Kidney (tissue), 13 donors: ENCODE measurements at regions not wholly inside any gene's neighbourhood (a gene's known extent, or its start where the extent isn't known, plus 50 kb on each side); places are given as distances from the start of the nearest gene placed in this dataset.

Experiments
- DNase-seq, 5 donors: peaks; one replicate each; pipeline ENCODE4 v3.0.0-alpha.2; 2013 to 2020
- FAIRE-seq: peaks from 2 replicates; lab custom pipeline; 2012; peaks lifted over from hg19 to GRCh38; lab: Jason Lieb, UNC
- H3K27ac ChIP-seq, 2 donors: one replicate each; pipeline ENCODE4 v1.7.0; 2013; ENCODE audit warnings: low read depth in 2 of 2, low read length in 2 of 2, inconsistent platforms in 1 of 2
- H3K27me3 ChIP-seq: one replicate; pipeline ENCODE4 v1.7.1; 2013; ENCODE audit warnings: low read length, inconsistent platforms; ENCODE audit not compliant: control insufficient read depth, insufficient read depth
- H3K36me3 ChIP-seq, 3 donors: one replicate each; pipeline versions ENCODE4 v1.7.0 to v1.7.1; 2013; ENCODE audit warnings: low read length in 3 of 3, control low read depth in 1 of 3, inconsistent platforms in 1 of 3; ENCODE audit not compliant: insufficient read depth in 3 of 3, control insufficient read depth in 2 of 3
- H3K4me1 ChIP-seq, 3 donors: one replicate each; pipeline versions ENCODE4 v1.7.0 to v1.7.1; 2013; ENCODE audit warnings: low read length in 3 of 3, inconsistent platforms in 1 of 3, low read depth in 1 of 3; ENCODE audit not compliant: control insufficient read depth in 2 of 3, insufficient read depth in 2 of 3
- H3K4me3 ChIP-seq, 3 donors: one replicate each; pipeline versions ENCODE4 v1.7.0 to v1.8.1; 2013; ENCODE audit warnings: low read length in 3 of 3, control low read depth in 1 of 3, inconsistent platforms in 1 of 3
- H3K9ac ChIP-seq, 3 donors: one replicate each; pipeline versions ENCODE4 v1.7.0 to v1.7.1; 2013; ENCODE audit warnings: low read length in 3 of 3, control low read depth in 1 of 3, inconsistent platforms in 1 of 3
- H3K9me3 ChIP-seq, 3 donors: one replicate each; pipeline versions ENCODE4 v1.7.0 to v1.7.1; 2013; ENCODE audit warnings: low read length in 3 of 3, control low read depth in 1 of 3, inconsistent platforms in 1 of 3; ENCODE audit not compliant: control insufficient read depth in 2 of 3, insufficient read depth in 1 of 3
- CTCF ChIP-seq: IDR thresholded peaks from 3 replicates; pipeline ENCODE4 v1.5.1; 2012; ENCODE audit warnings: mild to moderate bottlenecking, moderate library complexity, borderline replicate concordance; ENCODE audit not compliant: insufficient read depth; ENCODE audit errors: extremely low read depth
- intact Hi-C: fragments of 100-400 bp; cut with DNase I; formaldehyde crosslinking; loops from one replicate; pipeline ENCODE4 v1.11.1; 2022
- donor health status: control.
- donor health status: control.
- donor health status: control.
- donor health status: control.
- donor health status: control.
- donor health status: DM: yes; HTN: yes; CAD: no.
- donor health status: Normal renal cell carcinoma (clear cell type).

DNA sequence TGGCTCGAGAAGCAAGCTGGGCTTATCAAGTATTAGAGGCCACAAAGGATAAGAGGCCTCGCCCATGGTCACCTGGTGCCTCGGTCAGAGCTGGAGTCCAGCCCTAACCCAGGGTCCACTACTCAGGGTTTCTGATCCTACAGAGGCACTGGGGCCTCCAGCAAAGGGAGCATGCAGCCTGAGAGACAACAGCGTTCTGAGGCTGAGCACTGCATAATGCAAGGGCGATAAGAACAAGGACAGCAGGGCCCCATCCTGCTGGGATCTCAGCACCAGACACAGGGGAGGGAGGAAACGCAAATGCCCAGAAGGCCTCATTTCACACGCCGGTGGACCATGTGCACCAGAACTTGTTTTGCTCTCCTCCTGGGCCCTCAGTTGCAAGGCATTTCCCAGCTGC is 63.0 kb downstream of the C5orf15 start:
- intact Hi-C loops: no loop called here
- DNase-seq (no peak), FAIRE-seq (no peak)
- no peak overlapping the region for H3K27ac ChIP-seq
- no peaks in the 10 kb centered on the region for H3K27me3 ChIP-seq
- no peaks in the 10 kb centered on the region for H3K4me1 ChIP-seq
- no peak for TF ChIP-seq CTCF
- no peak overlapping the region for H3K4me3 ChIP-seq
- no peak overlapping the region for H3K9ac ChIP-seq
- no peaks in the 10 kb centered on the region for H3K36me3 ChIP-seq
- H3K9me3 ChIP-seq: no peaks in the 10 kb centered on the region

- intact Hi-C loops: no loop called here
- Histone ChIP-seq H3K27me3 (no peaks in the 10 kb centered on the region), H3K4me3 (no peak overlapping the region), H3K9ac (no peak overlapping the region), H3K9me3 (no peaks in the 10 kb centered on the region), H3K4me1 (no peaks in the 10 kb centered on the region), H3K27ac (no peak overlapping the region), H3K36me3 (no peaks in the 10 kb centered on the region)
- no peak for TF ChIP-seq CTCF
- FAIRE-seq: no peak
- DNase-seq: no peak
Observed at GRCh38 chr5:133904641-133905040, 63.8 kb downstream of the C5orf15 start.

- no peak overlapping the region for H3K4me3 ChIP-seq
- no peak for FAIRE-seq
Observed at GRCh38 chr5:133902511-133903118, 65.8 kb downstream of the C5orf15 start.

More at GRCh38 chr5:133902511-133903118, 65.8 kb downstream of the C5orf15 start:
- intact Hi-C loops: no loop called here
- Histone ChIP-seq H3K27me3 (no peaks in the 10 kb centered on the region), H3K27ac (no peak overlapping the region), H3K36me3 (no peaks in the 10 kb centered on the region), H3K9me3 (no peaks in the 10 kb centered on the region), H3K4me1 (no peaks in the 10 kb centered on the region), H3K9ac (no peak overlapping the region)
- TF ChIP-seq CTCF: no peak
- no peak for DNase-seq
